ENCODE measurements at regions not wholly inside any gene's neighbourhood (a gene's known extent, or its start where the extent isn't known, plus 50 kb on each side); places are given as distances from the start of the nearest gene placed in this dataset.

- RAD21 ChIA-PET (ENCODE audit: unreplicated experiment), result no interaction called here
- Histone ChIP-seq H2AFZ (ENCODE audit: control insufficient read depth, low read depth, low read length) (no peak overlapping the region), H3K36me3 (ENCODE audit: control insufficient read depth in 2 of 2, insufficient read depth in 2 of 2, low read length in 1 of 2) (no peaks in the 10 kb centered on the region), H3K4me1 (ENCODE audit: control insufficient read depth, insufficient read depth, low read length) (no peaks in the 10 kb centered on the region), H4K20me1 (ENCODE audit: control insufficient read depth, insufficient read depth) (no peaks in the 10 kb centered on the region), H3K9me3 (replicated peaks; ENCODE audit: control insufficient read depth, insufficient read depth, low read length) (no peaks in the 10 kb centered on the region), H3K4me3 (no peak overlapping the region), H3K79me2 (ENCODE audit: control insufficient read depth, insufficient read depth, low read length) (no peaks in the 10 kb centered on the region), H3K9ac (ENCODE audit: control insufficient read depth, insufficient read depth, low read length) (no peak overlapping the region), H3K27ac (ENCODE audit: control insufficient read depth, insufficient read depth) (no peak overlapping the region), H3K27me3 (replicated peaks in 1 of 2; ENCODE audit: control insufficient read depth in 2 of 2, insufficient read depth in 2 of 2, low read length in 1 of 2) (no peaks in the 10 kb centered on the region), H3K4me2 (ENCODE audit: control insufficient read depth, insufficient read depth) (no peak overlapping the region)
- BruUV-seq (replicated peaks), result no TSS peak
- SMC1A ChIA-PET (ENCODE audit: uncharacterized antibody, unreplicated experiment), result no interaction called here
- 0% methylated on average over 1 of the region's 1 CpG for WGBS (ENCODE audit: insufficient coverage, insufficient replicate concordance, low lambda C conversion rate, missing lambda C conversion rate)
- POLR2A ChIA-PET, result no interaction called here
- DNase-seq (ENCODE audit: low read depth, low spot score) (no peak), FAIRE-seq (no peak), ATAC-seq (no peak)
- intact Hi-C loops (cut with micrococcal nuclease; ENCODE audit: unreplicated experiment), result no loop called here
- in situ Hi-C loops (cut with MboI), result no loop called here
- CTCF ChIA-PET, result no interaction called here
- TF ChIP-seq, protein P1, sequence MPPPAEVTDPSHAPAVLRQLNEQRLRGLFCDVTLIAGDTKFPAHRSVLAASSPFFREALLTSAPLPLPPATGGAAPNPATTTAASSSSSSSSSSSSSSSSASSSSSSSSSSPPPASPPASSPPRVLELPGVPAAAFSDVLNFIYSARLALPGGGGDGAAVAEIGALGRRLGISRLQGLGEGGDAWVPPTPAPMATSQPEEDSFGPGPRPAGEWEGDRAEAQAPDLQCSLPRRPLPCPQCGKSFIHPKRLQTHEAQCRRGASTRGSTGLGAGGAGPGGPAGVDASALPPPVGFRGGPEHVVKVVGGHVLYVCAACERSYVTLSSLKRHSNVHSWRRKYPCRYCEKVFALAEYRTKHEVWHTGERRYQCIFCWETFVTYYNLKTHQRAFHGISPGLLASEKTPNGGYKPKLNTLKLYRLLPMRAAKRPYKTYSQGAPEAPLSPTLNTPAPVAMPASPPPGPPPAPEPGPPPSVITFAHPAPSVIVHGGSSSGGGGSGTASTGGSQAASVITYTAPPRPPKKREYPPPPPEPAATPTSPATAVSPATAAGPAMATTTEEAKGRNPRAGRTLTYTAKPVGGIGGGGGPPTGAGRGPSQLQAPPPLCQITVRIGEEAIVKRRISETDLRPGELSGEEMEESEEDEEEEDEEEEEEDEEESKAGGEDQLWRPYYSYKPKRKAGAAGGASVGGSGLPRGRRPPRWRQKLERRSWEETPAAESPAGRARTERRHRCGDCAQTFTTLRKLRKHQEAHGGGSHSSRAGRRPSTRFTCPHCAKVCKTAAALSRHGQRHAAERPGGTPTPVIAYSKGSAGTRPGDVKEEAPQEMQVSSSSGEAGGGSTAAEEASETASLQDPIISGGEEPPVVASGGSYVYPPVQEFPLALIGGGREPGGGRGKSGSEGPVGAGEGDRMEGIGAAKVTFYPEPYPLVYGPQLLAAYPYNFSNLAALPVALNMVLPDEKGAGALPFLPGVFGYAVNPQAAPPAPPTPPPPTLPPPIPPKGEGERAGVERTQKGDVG (CRISPR knock-in tag; IDR thresholded peaks at IDR 0.05), result no peak
- TF ChIP-seq, protein P2, sequence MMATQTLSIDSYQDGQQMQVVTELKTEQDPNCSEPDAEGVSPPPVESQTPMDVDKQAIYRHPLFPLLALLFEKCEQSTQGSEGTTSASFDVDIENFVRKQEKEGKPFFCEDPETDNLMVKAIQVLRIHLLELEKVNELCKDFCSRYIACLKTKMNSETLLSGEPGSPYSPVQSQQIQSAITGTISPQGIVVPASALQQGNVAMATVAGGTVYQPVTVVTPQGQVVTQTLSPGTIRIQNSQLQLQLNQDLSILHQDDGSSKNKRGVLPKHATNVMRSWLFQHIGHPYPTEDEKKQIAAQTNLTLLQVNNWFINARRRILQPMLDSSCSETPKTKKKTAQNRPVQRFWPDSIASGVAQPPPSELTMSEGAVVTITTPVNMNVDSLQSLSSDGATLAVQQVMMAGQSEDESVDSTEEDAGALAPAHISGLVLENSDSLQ (IDR thresholded peaks at IDR 0.05), result no peak
- TF ChIP-seq HCFC1 (IDR thresholded peaks at IDR 0.05; ENCODE audit: low read length), result no peak
- TF ChIP-seq BCL3 (IDR thresholded peaks at IDR 0.05; ENCODE audit: borderline replicate concordance, insufficient read depth, low read depth, low read length, poor library complexity, severe bottlenecking), result no peak
- no peak for TF ChIP-seq TCF12 (IDR thresholded peaks at IDR 0.05; ENCODE audit: low read depth, low read length)
- TF ChIP-seq FOS (IDR thresholded peaks at IDR 0.05; ENCODE audit: borderline replicate concordance, extremely low read depth, insufficient read length), result no peak
- no peak for TF ChIP-seq NR2C2 (IDR thresholded peaks at IDR 0.05; ENCODE audit: borderline replicate concordance, control insufficient read depth, insufficient read length, low read depth)
- no peak for TF ChIP-seq CEBPB (IDR thresholded peaks at IDR 0.05; ENCODE audit: borderline replicate concordance in 1 of 2, low read depth in 2 of 2, low read length in 2 of 2)
- TF ChIP-seq SPI1 (IDR thresholded peaks at IDR 0.05; ENCODE audit: borderline replicate concordance, insufficient read depth, low read depth, low read length), result no peak
- no peak for TF ChIP-seq TCF7 (IDR thresholded peaks at IDR 0.05; ENCODE audit: borderline replicate concordance)
- TF ChIP-seq KDM1A (IDR thresholded peaks at IDR 0.05; ENCODE audit: borderline replicate concordance), result no peak
Measured at GRCh38 chr4:136112116-136112515, 1420.2 kb downstream of the PCDH18 start.
